ENCODE measurements at regions not wholly inside any gene's neighbourhood (a gene's known extent, or its start where the extent isn't known, plus 50 kb on each side); places are given as distances from the start of the nearest gene placed in this dataset.

- TF ChIP-seq FOS (IDR thresholded peaks at IDR 0.05; ENCODE audit: borderline replicate concordance, insufficient read depth, low read length) (no peak), POLR2A (IDR thresholded peaks at IDR 0.05; ENCODE audit: low read depth, low read length) (no peak), POLR2AphosphoS5 (IDR thresholded peaks at IDR 0.05; ENCODE audit: insufficient read depth, low read depth, low read length) (no peak)
- TF ChIP-seq, protein P1, sequence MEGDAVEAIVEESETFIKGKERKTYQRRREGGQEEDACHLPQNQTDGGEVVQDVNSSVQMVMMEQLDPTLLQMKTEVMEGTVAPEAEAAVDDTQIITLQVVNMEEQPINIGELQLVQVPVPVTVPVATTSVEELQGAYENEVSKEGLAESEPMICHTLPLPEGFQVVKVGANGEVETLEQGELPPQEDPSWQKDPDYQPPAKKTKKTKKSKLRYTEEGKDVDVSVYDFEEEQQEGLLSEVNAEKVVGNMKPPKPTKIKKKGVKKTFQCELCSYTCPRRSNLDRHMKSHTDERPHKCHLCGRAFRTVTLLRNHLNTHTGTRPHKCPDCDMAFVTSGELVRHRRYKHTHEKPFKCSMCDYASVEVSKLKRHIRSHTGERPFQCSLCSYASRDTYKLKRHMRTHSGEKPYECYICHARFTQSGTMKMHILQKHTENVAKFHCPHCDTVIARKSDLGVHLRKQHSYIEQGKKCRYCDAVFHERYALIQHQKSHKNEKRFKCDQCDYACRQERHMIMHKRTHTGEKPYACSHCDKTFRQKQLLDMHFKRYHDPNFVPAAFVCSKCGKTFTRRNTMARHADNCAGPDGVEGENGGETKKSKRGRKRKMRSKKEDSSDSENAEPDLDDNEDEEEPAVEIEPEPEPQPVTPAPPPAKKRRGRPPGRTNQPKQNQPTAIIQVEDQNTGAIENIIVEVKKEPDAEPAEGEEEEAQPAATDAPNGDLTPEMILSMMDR (IDR thresholded peaks at IDR 0.05; ENCODE audit: extremely low read depth in 1 of 2, insufficient read depth in 1 of 2, low read depth in 1 of 2, low read length in 2 of 2), result no peak
These were observed 276.8 kb downstream of the ASXL3 start for GRCh38 chr18:33854827-33855139.

Measured in endothelial cell of umbilical vein (primary cell).